ENCODE measurements at regions not wholly inside any gene's neighbourhood (a gene's known extent, or its start where the extent isn't known, plus 50 kb on each side); places are given as distances from the start of the nearest gene placed in this dataset.
A peak's percentile ranks its signal among the peaks of the same experiment; 100 is the strongest.

- no peak for DNase-seq (ENCODE audit: low read depth)
- no peak overlapping the region for H3K4me3 ChIP-seq (ENCODE audit: low read depth, low read length)
- TF ChIP-seq CTCF (IDR thresholded peaks at IDR 0.05; ENCODE audit: control insufficient read depth, extremely low read depth, insufficient read depth), result peak; percentile 12; the same call in 1 of the 2 replicates
Observed at GRCh38 chr6:26258212-26258977, 106.6 kb upstream of the BTN3A2 start.

- no peak overlapping the region for H3K4me3 ChIP-seq (ENCODE audit: low read depth, low read length)
- TF ChIP-seq CTCF (IDR thresholded peaks at IDR 0.05; ENCODE audit: control insufficient read depth, extremely low read depth, insufficient read depth), result no peak
- no peak for DNase-seq (ENCODE audit: low read depth)
Observed at GRCh38 chr6:26260110-26260637, 104.8 kb upstream of the BTN3A2 start.

GRCh38 chr6:26260725-26261490 lies 104.1 kb upstream of the BTN3A2 start:
- H3K4me3 ChIP-seq (ENCODE audit: low read depth, low read length), result no peak overlapping the region
- no peak for DNase-seq (ENCODE audit: low read depth)
- no peak for TF ChIP-seq CTCF (IDR thresholded peaks at IDR 0.05; ENCODE audit: control insufficient read depth, extremely low read depth, insufficient read depth)

GRCh38 chr6:26264547-26264946 lies 100.5 kb upstream of the BTN3A2 start:
- no peak for DNase-seq (ENCODE audit: low read depth)
- H3K4me3 ChIP-seq (ENCODE audit: low read depth, low read length), result no peak overlapping the region
- TF ChIP-seq CTCF (IDR thresholded peaks at IDR 0.05; ENCODE audit: control insufficient read depth, extremely low read depth, insufficient read depth), result no peak

- DNase-seq (ENCODE audit: low read depth), result no peak
- no peak overlapping the region for H3K4me3 ChIP-seq (ENCODE audit: low read depth, low read length)
- no peak for TF ChIP-seq CTCF (IDR thresholded peaks at IDR 0.05; ENCODE audit: control insufficient read depth, extremely low read depth, insufficient read depth)
Observed at GRCh38 chr6:26267083-26267589, 97.9 kb upstream of the BTN3A2 start.

GRCh38 chr6:26268659-26269402 lies 96.2 kb upstream of the BTN3A2 start:
- DNase-seq (ENCODE audit: low read depth), result no peak
- no peak for TF ChIP-seq CTCF (IDR thresholded peaks at IDR 0.05; ENCODE audit: control insufficient read depth, extremely low read depth, insufficient read depth)

More at GRCh38 chr6:26268659-26269402, 96.2 kb upstream of the BTN3A2 start:
- H3K4me3 ChIP-seq (ENCODE audit: low read depth, low read length), result no peak overlapping the region

All from LNCaP clone FGC (cell line).